ENCODE measurements at regions not wholly inside any gene's neighbourhood (a gene's known extent, or its start where the extent isn't known, plus 50 kb on each side); places are given as distances from the start of the nearest gene placed in this dataset.

DNA sequence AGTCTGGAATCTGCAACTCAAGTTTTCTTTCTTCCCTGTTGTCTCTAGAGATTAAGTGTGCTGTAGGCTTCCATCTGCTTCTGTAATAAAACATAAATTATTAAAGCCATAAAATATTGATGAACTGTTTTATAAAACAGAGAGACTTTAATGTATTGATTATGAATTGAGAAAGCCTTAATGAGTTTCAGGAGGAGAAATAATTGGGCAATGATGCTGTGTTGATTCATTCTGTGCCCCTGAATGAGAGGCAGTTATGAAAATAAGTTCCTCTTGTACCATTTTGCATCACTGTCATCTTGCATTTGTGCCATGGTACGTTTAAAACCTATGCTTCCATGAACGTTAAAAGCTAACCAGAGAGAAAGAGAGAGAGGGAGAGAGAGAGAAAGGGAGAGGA, 194.1 kb upstream of the LARGE1 start:
- H3K4me1 ChIP-seq, result no peaks in the 10 kb centered on the region
- no peak for DNase-seq
- H3K4me3 ChIP-seq, result no peak overlapping the region
- intact Hi-C loops (cut with DNase I; ENCODE audit: low total_unique reads), result no loop called here
- TF ChIP-seq, protein P1, sequence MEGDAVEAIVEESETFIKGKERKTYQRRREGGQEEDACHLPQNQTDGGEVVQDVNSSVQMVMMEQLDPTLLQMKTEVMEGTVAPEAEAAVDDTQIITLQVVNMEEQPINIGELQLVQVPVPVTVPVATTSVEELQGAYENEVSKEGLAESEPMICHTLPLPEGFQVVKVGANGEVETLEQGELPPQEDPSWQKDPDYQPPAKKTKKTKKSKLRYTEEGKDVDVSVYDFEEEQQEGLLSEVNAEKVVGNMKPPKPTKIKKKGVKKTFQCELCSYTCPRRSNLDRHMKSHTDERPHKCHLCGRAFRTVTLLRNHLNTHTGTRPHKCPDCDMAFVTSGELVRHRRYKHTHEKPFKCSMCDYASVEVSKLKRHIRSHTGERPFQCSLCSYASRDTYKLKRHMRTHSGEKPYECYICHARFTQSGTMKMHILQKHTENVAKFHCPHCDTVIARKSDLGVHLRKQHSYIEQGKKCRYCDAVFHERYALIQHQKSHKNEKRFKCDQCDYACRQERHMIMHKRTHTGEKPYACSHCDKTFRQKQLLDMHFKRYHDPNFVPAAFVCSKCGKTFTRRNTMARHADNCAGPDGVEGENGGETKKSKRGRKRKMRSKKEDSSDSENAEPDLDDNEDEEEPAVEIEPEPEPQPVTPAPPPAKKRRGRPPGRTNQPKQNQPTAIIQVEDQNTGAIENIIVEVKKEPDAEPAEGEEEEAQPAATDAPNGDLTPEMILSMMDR (IDR thresholded peaks at IDR 0.05), result no peak
- no peaks in the 10 kb centered on the region for H3K27me3 ChIP-seq
- no peak overlapping the region for H3K27ac ChIP-seq
- H3K9me3 ChIP-seq, result no peaks in the 10 kb centered on the region
- H3K36me3 ChIP-seq, result no peaks in the 10 kb centered on the region

DNA sequence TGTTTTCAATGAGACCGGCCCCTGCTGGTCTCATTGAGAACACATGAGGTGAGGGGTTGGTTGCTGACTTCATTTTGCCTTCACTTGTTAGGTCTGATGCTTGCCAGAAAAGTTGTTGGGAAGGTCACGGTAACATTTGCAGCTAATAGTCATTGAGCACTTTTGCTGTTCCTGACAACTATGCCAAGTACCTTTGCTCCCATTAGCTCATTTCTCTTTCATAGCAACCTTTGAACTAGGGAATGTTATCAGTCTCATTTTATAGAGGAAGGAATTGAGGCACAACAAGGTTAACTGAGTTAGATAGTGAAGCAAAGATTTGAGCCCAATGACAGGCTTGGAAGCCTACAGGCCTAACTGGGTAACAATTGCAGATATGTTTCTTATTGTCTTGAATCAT, 195.4 kb upstream of the LARGE1 start:
- Histone ChIP-seq H3K27ac (no peak overlapping the region), H3K4me1 (no peaks in the 10 kb centered on the region), H3K9me3 (no peaks in the 10 kb centered on the region), H3K4me3 (no peak overlapping the region), H3K36me3 (no peaks in the 10 kb centered on the region), H3K27me3 (no peaks in the 10 kb centered on the region)
- intact Hi-C loops (cut with DNase I; ENCODE audit: low total_unique reads), result no loop called here
- DNase-seq, result no peak
- TF ChIP-seq, protein P1 (IDR thresholded peaks at IDR 0.05), result no peak

DNA sequence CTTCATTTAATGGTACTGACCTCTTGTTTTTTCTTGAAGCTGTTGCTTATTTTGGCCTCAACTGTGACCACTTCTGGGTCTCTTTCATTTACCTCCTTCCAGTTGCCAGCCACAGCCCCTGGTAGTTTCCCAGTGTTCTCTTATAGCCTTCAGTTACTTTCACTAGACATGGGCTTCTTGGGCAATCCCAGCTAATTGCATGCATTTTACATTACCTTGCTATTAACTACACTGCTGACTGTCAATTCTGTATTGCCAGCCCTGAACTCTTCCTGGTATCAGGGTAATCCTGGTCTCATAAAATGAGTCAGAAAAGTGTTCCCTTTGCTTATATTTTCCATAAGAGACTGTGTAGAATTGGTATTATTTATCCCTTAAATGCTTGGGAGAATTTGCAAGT, 195.8 kb upstream of the LARGE1 start:
- H3K4me1 ChIP-seq, result no peaks in the 10 kb centered on the region
- intact Hi-C loops (cut with DNase I; ENCODE audit: low total_unique reads), result no loop called here
- no peaks in the 10 kb centered on the region for H3K9me3 ChIP-seq
- no peak for DNase-seq
- H3K4me3 ChIP-seq, result no peak overlapping the region
- H3K27me3 ChIP-seq, result no peaks in the 10 kb centered on the region
- no peaks in the 10 kb centered on the region for H3K36me3 ChIP-seq
- TF ChIP-seq, protein P1 (IDR thresholded peaks at IDR 0.05), result no peak
- no peak overlapping the region for H3K27ac ChIP-seq

DNA sequence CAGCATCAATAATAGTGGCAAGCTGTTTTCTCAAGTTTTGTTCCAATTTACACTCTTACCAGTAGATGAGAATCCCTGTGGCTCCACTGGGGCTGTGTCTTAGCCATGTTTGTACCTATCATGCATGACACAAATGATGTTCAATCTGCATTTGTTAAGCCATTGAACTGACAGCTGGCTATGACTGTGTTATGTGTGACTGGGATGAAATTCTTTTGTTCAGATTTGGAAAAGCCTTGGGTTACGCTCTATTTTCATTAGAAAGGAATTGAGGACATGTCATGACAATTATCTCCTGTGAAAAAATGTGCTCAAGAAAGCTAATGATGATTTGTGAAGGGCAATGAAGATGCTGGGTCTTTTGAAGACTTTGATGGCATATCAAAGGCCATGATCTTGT, 201.8 kb upstream of the LARGE1 start:
- Histone ChIP-seq H3K36me3 (no peaks in the 10 kb centered on the region), H3K27me3 (no peaks in the 10 kb centered on the region), H3K27ac (no peak overlapping the region), H3K9me3 (no peaks in the 10 kb centered on the region), H3K4me1 (no peaks in the 10 kb centered on the region), H3K4me3 (no peak overlapping the region)
- intact Hi-C loops (cut with DNase I; ENCODE audit: low total_unique reads), result no loop called here
- DNase-seq, result no peak
- TF ChIP-seq, protein P1 (IDR thresholded peaks at IDR 0.05), result no peak

DNA sequence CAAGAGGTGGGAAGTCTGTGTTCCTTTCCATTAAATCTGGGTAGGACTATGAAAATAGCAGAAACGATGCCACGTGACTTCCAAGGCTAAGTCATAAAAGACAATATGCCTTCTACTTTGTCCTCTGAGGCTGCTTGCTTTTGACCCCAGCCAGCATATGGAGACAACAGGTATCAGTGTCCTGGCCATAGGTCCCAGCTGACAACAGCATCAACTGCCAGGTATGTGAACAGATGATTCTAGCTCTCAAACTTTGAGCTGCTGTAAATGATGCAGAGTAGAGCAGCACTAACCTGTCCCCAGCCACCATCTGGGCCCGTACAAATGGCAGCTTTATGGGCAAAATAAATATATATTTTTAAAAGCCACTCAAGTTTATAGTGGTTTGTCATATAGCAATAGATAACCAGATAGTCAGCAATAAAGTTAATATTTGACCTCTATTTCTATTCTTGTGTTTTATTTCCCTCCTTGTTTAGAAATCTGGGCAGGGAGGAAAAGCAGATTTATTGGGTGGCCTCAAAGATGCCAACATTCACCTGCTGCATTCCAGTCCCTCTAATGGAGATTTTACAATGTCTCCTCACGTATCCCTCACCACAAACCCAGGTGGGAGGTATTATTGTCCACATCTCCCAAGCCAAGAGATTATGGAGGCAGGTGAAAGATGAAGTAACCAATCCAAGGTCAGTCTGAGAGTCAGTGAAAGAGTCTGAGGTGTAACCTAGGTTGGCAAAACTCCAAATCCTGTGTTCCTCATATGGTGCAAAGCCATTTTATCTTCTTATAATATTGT, 209.6 kb upstream of the LARGE1 start:
- intact Hi-C loops (cut with DNase I; ENCODE audit: low total_unique reads), result no loop called here
- DNase-seq, result no peak
- peaks cover 0 to 3% of the 10 kb centered on the region in 2 donors for H3K27me3 ChIP-seq
- no peak overlapping the region for H3K27ac ChIP-seq
- no peaks in the 10 kb centered on the region for H3K36me3 ChIP-seq
- TF ChIP-seq, protein P1 (IDR thresholded peaks at IDR 0.05), result no peak
- H3K4me3 ChIP-seq, result no peak overlapping the region
- no peaks in the 10 kb centered on the region for H3K4me1 ChIP-seq
- H3K9me3 ChIP-seq, result no peaks in the 10 kb centered on the region

Measured in tibial artery (tissue), 4 donors.